Activated naive CD8-positive, alpha-beta T cell treated with anti-CD3 and anti-CD28 coated beads, Interleukin-2, amount 10 ng/mL, durations not matched to agents 7 days and 5 days (primary cell): ENCODE measurements at regions not wholly inside any gene's neighbourhood (a gene's known extent, or its start where the extent isn't known, plus 50 kb on each side); places are given as distances from the start of the nearest gene placed in this dataset.
A peak's percentile ranks its signal among the peaks of the same experiment; 100 is the strongest.
"Not testable (repeated sequence)": the region's sequence is repeated elsewhere in the genome, so short reads cannot be mapped to it uniquely, and the experiment has no call there.

Source experiments
- ATAC-seq: fragments of 150-1000 bp; cut with Tn5 transposase; one replicate; pipeline ENCODE4 v1.10.0; 2021; ENCODE audit warnings: low read depth, moderate library complexity
- POLR2A ChIA-PET: fragments of 350-600 bp; sonication (Branson Sonifier 250); formaldehyde crosslinking; loops from one replicate; lab custom pipeline; 2021; ENCODE audit warnings: antibody characterized with exemption; lab: Charles Lee
- DNase-seq: peaks from one replicate; pipeline ENCODE4 v3.0.0; 2021
- H3K27ac Mint-ChIP-seq: one replicate; pipeline ENCODE4 v1.8.0; 2022; ENCODE audit warnings: mild to moderate bottlenecking, mixed read lengths
- H3K27me3 Mint-ChIP-seq: one replicate; pipeline ENCODE4 v1.8.0; 2022; ENCODE audit warnings: mild to moderate bottlenecking, moderate library complexity, mixed read lengths
- H3K36me3 Mint-ChIP-seq: one replicate; pipeline ENCODE4 v1.8.0; 2021; ENCODE audit warnings: mild to moderate bottlenecking, mixed read lengths
- H3K4me1 Mint-ChIP-seq: one replicate; pipeline ENCODE4 v1.8.0; 2021; ENCODE audit warnings: mixed read lengths
- H3K4me3 Mint-ChIP-seq: one replicate; pipeline ENCODE4 v1.8.0; 2022; ENCODE audit warnings: mild to moderate bottlenecking, moderate library complexity, mixed read lengths
- H3K9me3 Mint-ChIP-seq: one replicate; pipeline ENCODE4 v1.8.0; 2021; ENCODE audit warnings: mixed read lengths

DNA sequence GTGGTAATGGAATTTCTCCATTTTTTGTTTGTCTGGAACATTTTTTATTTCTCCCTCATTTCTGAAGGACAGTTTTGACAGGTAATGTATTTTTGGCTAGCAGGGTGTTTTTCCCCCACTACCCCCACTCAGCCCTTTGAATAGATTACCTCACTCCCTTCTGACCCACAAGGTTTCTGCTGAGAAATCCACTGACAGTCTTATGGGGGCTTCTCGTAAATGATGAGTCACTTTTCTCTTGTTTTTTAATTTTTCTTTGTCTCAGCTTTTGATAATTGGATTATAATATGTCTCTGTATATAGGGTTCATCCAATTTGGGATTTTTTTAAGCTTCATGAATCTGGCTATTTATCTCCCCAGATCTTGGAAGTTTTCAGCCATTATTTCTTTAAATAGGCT, 74.7 kb upstream of the CCDC71L start:
- peaks cover 20% of the 10 kb centered on the region for H3K4me1 Mint-ChIP-seq
- H3K27me3 Mint-ChIP-seq: no peaks in the 10 kb centered on the region
- H3K4me3 Mint-ChIP-seq: no peak overlapping the region
- H3K9me3 Mint-ChIP-seq: no peaks in the 10 kb centered on the region
- DNase-seq: no peak
- no peak overlapping the region for H3K27ac Mint-ChIP-seq
- POLR2A ChIA-PET: interaction anchor here (2.0 kb wide), 1 partner anchor 76 kb away, joined by 15 read pairs; the partner anchor contains the start of gene CCDC71L
- ATAC-seq: no peak
- H3K36me3 Mint-ChIP-seq: no peaks in the 10 kb centered on the region

DNA sequence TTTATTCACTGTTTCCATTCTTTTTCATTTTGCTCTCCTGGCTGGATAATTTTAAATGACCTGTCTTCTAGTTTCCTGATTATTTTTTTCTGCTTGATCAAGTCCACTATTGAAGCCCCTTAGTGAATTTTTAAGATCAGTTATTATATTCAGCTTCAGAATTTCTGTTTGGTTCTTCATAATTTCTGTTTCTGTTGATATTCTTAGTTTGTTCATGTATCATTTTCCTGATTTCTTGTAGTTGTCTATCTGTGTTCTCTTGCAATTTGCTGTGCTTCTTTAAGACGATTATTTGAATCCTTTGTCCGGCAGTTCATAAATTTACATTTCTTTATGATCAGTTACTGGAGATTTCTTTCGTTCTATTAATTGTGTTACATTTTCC, 75.2 kb upstream of the CCDC71L start:
- no peaks in the 10 kb centered on the region for H3K27me3 Mint-ChIP-seq
- ATAC-seq (no peak), DNase-seq (no peak)
- no peaks in the 10 kb centered on the region for H3K9me3 Mint-ChIP-seq
- POLR2A ChIA-PET: interaction anchor here (0.9 to 2.0 kb wide), 2 partner anchors 49 to 76 kb away, joined by 4 to 15 read pairs; partner anchors contain the start of gene CCDC71L
- peaks cover 17% of the 10 kb centered on the region for H3K4me1 Mint-ChIP-seq
- no peak overlapping the region for H3K27ac Mint-ChIP-seq
- H3K36me3 Mint-ChIP-seq: no peaks in the 10 kb centered on the region
- H3K4me3 Mint-ChIP-seq: no peak overlapping the region

DNA sequence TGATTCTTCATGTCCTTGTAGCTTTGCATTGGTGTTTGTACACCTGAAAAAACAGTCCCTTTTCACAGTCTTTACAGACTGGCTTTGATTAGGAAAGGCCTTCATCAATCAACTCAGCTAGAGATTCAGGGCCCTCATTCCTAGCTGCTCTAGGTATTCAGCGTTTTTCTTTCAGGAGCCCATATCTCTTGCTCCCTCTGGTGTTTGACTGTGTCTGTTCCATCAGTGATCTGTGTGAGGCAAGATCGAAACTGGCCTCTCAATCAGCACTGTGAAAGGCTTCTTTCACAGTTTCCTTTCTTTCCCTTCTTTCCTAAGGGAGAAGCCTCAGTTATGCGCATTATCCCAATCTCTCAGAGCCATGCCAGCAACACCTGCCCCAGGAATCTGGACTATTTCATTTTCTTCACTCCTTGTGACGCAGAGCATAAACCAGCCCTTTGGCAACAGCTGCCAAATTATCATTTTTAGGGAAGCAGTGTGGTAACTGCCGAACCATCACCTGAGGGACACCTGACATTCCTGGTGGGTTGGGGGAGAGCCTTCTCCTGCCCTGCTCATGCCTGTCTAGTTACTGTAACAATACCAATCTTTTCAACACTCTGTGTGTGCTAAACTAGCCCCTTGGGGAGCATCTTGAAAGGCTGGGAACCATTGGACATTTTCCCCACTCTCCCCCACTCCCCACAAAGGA, 75.7 kb upstream of the CCDC71L start:
- ATAC-seq (peak; percentile 94), DNase-seq (no peak)
- H3K4me3 Mint-ChIP-seq: peak overlapping the region; percentile 33
- H3K27me3 Mint-ChIP-seq: no peaks in the 10 kb centered on the region
- peaks cover 15% of the 10 kb centered on the region for H3K4me1 Mint-ChIP-seq
- no peaks in the 10 kb centered on the region for H3K9me3 Mint-ChIP-seq
- H3K27ac Mint-ChIP-seq: peak overlapping the region; percentile 28
- POLR2A ChIA-PET: interaction anchor here (0.9 to 2.0 kb wide), 2 partner anchors 48 to 77 kb away, joined by 4 to 15 read pairs; partner anchors contain the start of gene CCDC71L
- H3K36me3 Mint-ChIP-seq: no peaks in the 10 kb centered on the region

DNA sequence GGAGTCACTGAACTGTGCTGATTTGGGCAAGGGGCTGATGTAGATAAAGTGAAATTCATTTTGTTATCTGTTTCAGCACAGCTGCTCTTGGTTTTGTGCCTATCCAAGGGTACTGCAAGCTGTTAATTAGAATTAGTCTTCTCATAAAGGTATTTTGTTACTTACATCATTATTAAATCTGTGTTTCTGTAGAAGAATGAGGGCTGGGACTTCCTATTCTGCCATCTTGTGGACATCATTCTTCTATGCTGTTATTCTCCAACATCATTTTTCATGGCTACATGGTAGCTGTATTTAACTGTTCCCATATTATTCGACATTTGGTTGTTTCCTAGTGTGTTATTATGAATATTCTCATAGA, 76.2 kb upstream of the CCDC71L start:
- Mint-ChIP-seq H3K27me3 (no peaks in the 10 kb centered on the region), H3K9me3 (no peaks in the 10 kb centered on the region), H3K27ac (no peak overlapping the region), H3K36me3 (no peaks in the 10 kb centered on the region), H3K4me3 (no peak overlapping the region), H3K4me1 (peaks cover 11% of the 10 kb centered on the region)
- POLR2A ChIA-PET: interaction anchor here (2.0 kb wide), 1 partner anchor 77 kb away, joined by 15 read pairs; the partner anchor contains the start of gene CCDC71L
- ATAC-seq (no peak), DNase-seq (no peak)

- POLR2A ChIA-PET: no interaction called here
- ATAC-seq (no peak), DNase-seq (no peak)
- no peaks in the 10 kb centered on the region for H3K27me3 Mint-ChIP-seq
- no peak overlapping the region for H3K27ac Mint-ChIP-seq
- no peak overlapping the region for H3K4me3 Mint-ChIP-seq
- H3K9me3 Mint-ChIP-seq: no peaks in the 10 kb centered on the region
- no peaks in the 10 kb centered on the region for H3K36me3 Mint-ChIP-seq
- peaks cover 12% of the 10 kb centered on the region for H3K4me1 Mint-ChIP-seq
Observed at GRCh38 chr7:106740806-106741205, 79.8 kb upstream of the CCDC71L start.

- peaks cover 6% of the 10 kb centered on the region for H3K4me1 Mint-ChIP-seq
- DNase-seq (no peak), ATAC-seq (peak; percentile 47)
- peaks cover 2% of the 10 kb centered on the region for H3K36me3 Mint-ChIP-seq
- POLR2A ChIA-PET: no interaction called here
- no peak overlapping the region for H3K27ac Mint-ChIP-seq
- no peaks in the 10 kb centered on the region for H3K9me3 Mint-ChIP-seq
- H3K4me3 Mint-ChIP-seq: no peak overlapping the region
- peaks cover 5% of the 10 kb centered on the region for H3K27me3 Mint-ChIP-seq
Observed at GRCh38 chr7:106744563-106745091, 83.7 kb upstream of the CCDC71L start.

DNA sequence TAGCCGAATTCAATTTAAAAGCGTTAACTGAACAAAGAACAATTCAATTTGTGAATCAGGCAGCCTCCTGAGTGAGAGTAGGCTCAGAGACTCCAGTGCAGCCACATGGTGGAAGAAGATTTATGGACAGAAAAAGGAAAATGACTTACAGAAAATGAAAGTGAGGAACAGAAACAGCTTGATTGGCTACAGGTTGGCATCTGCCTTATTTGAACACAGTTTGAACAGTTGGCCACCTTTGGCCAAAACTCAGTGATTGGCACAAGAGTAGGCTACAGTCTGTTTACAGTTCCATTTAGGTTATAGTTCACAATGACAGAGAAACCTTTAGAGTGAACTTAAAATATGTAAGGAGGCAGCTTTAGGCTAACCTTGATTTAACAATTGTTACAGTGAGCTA, 86.3 kb upstream of the CCDC71L start:
- H3K4me3 Mint-ChIP-seq, H3K9me3 Mint-ChIP-seq, DNase-seq, H3K27ac Mint-ChIP-seq, H3K4me1 Mint-ChIP-seq, H3K36me3 Mint-ChIP-seq, POLR2A ChIA-PET, H3K27me3 Mint-ChIP-seq, ATAC-seq: not testable (repeated sequence)

GRCh38 chr7:106747804-106748203, 86.8 kb upstream of the CCDC71L start:
- Mint-ChIP-seq H3K9me3 (no peaks in the 10 kb centered on the region), H3K4me3 (no peak overlapping the region), H3K27ac (no peak overlapping the region), H3K36me3 (peaks cover 2% of the 10 kb centered on the region), H3K4me1 (peaks cover 6% of the 10 kb centered on the region), H3K27me3 (peaks cover 5% of the 10 kb centered on the region)
- DNase-seq: no peak
- no peak for ATAC-seq
- POLR2A ChIA-PET: no interaction called here

GRCh38 chr7:106749165-106749564, 88.2 kb upstream of the CCDC71L start:
- H3K4me1 Mint-ChIP-seq: peaks cover 6% of the 10 kb centered on the region
- H3K27ac Mint-ChIP-seq: no peak overlapping the region
- H3K4me3 Mint-ChIP-seq: no peak overlapping the region
- no peak for DNase-seq
- peaks cover 2% of the 10 kb centered on the region for H3K36me3 Mint-ChIP-seq
- H3K27me3 Mint-ChIP-seq: peaks cover 5% of the 10 kb centered on the region
- POLR2A ChIA-PET: no interaction called here
- no peak for ATAC-seq
- H3K9me3 Mint-ChIP-seq: no peaks in the 10 kb centered on the region

- H3K27ac Mint-ChIP-seq: no peak overlapping the region
- peaks cover 2% of the 10 kb centered on the region for H3K9me3 Mint-ChIP-seq
- DNase-seq (no peak), ATAC-seq (no peak)
- H3K4me3 Mint-ChIP-seq: no peak overlapping the region
- peaks cover 2% of the 10 kb centered on the region for H3K36me3 Mint-ChIP-seq
- POLR2A ChIA-PET: no interaction called here
- peaks cover 5% of the 10 kb centered on the region for H3K27me3 Mint-ChIP-seq
- no peaks in the 10 kb centered on the region for H3K4me1 Mint-ChIP-seq
Observed at GRCh38 chr7:106750773-106751172, 89.8 kb upstream of the CCDC71L start.

DNA sequence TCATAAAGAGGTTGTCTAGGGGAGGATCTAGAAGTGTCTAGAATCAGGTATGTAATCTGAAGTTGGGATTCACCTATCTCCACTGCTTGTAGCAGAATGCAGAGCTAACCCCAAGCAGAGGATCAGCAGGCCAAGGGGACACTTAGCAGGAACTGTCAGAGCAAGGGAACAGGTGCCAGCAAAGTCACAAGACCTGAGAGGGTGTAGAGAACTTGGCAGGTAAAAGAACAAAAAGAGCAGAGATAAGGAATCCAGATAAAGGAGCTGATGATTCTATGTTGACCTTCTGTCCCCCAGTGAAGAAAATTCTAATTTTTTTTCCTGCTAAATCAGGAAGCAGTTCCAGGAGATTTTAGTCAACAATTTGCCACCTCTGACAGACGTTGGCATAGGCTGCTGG, 91.4 kb upstream of the CCDC71L start:
- peaks cover 2% of the 10 kb centered on the region for H3K36me3 Mint-ChIP-seq
- H3K9me3 Mint-ChIP-seq: peaks cover 4% of the 10 kb centered on the region
- DNase-seq (no peak), ATAC-seq (no peak)
- H3K4me3 Mint-ChIP-seq: no peak overlapping the region
- POLR2A ChIA-PET: interaction anchor here (1.3 kb wide), 1 partner anchor 15 kb away, joined by 4 read pairs; no protein-coding TSS in a partner anchor
- H3K27me3 Mint-ChIP-seq: peaks cover 5% of the 10 kb centered on the region
- no peaks in the 10 kb centered on the region for H3K4me1 Mint-ChIP-seq
- H3K27ac Mint-ChIP-seq: no peak overlapping the region

DNA sequence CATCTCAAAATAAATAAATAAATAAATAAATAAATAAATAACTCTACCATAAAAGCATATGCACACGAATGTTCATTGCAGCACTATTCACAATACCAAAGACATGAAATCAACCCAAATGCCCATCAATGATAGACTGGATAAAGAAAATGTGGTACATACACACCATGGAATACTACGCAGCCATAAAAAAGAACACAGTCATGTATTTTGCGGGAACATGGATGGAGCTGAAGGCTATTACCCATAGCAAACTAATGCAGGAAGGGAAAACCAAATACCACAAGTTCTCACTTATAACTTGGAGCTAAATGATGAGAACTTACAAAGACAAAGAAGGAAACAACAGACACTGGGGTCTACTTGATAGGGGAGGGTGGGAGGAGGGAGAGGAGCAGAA, 94.1 kb upstream of the CCDC71L start:
- ATAC-seq, H3K4me3 Mint-ChIP-seq, H3K27ac Mint-ChIP-seq, H3K9me3 Mint-ChIP-seq, H3K27me3 Mint-ChIP-seq, H3K4me1 Mint-ChIP-seq, POLR2A ChIA-PET, H3K36me3 Mint-ChIP-seq, DNase-seq: not testable (repeated sequence)

GRCh38 chr7:106755641-106756040, 94.7 kb upstream of the CCDC71L start:
- ATAC-seq (no peak), DNase-seq (no peak)
- Mint-ChIP-seq H3K27me3 (no peaks in the 10 kb centered on the region), H3K9me3 (peaks cover 4% of the 10 kb centered on the region), H3K4me3 (no peak overlapping the region), H3K27ac (no peak overlapping the region), H3K36me3 (no peaks in the 10 kb centered on the region), H3K4me1 (no peaks in the 10 kb centered on the region)
- POLR2A ChIA-PET: no interaction called here

DNA sequence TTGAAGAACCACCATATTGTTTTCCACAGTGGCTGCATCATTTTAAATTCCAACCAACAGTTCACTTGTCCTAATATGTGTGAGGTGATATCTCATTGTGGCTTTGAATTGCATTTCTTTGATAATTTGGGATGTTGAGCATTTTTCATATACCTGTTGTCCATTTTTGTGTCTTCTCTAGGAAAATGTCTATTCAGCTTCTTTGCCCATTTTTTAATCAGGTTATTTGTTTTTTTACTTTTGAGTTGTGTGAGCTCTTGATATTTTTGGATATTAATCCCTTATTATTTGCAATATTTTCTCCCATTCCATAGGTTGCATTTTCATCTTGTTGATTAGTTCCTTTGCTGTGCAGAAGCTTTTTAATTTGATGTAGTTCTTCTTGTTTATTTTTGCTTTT, 95.1 kb upstream of the CCDC71L start:
- POLR2A ChIA-PET: no interaction called here
- Mint-ChIP-seq H3K36me3 (no peaks in the 10 kb centered on the region), H3K4me1 (no peaks in the 10 kb centered on the region), H3K27ac (no peak overlapping the region), H3K4me3 (no peak overlapping the region), H3K9me3 (peaks cover 4% of the 10 kb centered on the region), H3K27me3 (no peaks in the 10 kb centered on the region)
- DNase-seq (no peak), ATAC-seq (no peak)
